NCI-H1417 treated with DMSO at 0.1 percent for 48 hours (cell line): ENCODE measurements at regions not wholly inside any gene's neighbourhood (a gene's known extent, or its start where the extent isn't known, plus 50 kb on each side); places are given as distances from the start of the nearest gene placed in this dataset.

Source experiments
- DNase-seq: peaks from one replicate; lab custom pipeline; 2025; lab: John Stamatoyannopoulos, UW

DNA sequence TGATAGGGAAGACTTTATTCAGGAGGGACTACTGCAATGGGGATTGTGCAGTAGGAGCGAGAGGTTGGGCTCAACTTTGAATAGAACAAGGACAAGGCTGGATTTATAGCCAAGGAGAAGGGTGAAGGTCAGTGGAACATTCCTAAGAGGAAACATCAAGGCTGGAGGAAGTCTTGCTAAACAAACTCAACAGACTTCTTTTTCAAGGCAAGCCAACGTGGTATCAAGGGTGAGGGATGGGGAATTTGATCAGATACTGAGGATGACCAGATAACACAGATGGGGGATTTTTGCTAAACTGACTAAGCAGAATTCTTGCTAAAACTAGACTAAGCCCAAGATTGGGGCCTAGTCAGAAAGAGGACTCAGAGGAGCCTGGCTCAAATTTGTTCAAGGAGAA lies 107.3 kb downstream of the DUSP10 start:
- DNase-seq = no peak

DNA sequence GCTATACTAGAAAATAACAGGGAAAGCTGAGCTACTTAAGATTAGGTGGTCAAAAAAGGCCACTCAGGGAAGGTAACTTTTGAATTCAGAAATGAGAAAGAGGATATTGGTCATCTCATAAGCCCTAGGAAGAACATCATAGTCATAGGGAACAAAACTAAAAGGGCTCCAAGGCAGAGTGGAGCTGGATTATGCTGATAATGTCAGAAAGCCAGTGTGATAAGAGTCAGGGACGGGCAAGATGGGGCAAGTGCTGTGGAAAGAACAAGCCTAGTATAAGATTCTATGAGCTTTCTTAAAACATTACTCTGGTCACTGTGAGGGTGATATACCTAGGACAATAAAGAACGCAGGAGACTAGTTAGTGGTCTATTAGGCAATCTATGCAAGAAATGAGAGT lies 106.6 kb downstream of the DUSP10 start:
- DNase-seq = no peak

DNA sequence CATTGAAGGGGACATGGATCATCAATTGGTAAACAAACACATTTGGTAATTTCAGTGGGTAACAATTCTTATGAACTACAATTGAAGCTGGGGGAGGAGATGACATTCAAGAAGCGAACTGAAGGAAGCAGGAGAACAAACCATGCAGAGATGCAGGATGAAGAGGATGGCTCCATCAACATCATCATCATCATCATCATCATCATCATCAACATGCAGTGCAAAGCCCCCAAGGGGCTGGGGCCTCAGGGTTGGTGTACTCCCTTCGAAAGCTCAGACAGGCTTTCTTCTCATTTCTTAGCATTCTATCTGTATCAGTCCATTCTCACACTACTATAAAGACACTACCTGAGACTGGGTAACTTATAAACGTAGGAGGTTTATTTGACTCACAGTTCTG lies 105.8 kb downstream of the DUSP10 start:
- DNase-seq = no peak

DNA sequence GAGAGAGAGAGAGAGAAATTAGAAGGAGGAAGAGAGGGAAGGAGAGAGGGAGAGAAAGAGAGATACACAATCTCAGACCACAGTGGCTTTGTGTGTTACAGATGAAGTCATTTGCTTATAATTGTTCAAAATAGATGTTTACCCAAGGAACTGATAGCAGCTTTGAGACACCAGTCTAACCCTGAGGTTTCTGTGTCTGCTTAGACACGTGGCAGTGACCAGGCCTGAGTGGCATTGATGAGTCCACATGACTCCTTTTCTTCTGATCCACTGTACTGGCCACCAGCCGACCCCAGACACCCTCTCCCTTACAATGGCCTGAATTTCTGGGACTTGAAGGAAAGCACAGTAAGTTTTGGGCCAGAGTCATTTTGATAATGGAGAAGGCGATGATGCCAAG lies 104.9 kb downstream of the DUSP10 start:
- DNase-seq = no peak

DNA sequence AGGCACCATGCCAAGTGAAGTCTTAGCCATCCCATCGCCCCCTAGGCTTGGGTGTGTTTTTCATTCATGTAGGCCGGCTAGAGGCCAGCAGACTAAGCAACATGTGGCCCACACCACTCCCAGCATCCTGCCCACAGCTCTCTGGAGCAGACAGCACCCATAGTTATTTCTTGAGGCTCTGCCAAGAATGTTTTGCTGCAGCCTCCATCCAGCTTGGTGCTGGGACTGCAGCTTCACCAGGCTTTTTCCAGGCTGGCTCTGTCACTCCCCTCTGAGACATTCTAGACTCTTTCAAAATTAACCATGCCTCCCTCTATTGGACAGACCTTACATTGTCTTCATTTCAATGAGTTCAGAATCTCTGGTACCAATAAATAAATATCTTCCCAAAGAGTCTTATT lies 104.2 kb downstream of the DUSP10 start:
- no peak for DNase-seq

DNA sequence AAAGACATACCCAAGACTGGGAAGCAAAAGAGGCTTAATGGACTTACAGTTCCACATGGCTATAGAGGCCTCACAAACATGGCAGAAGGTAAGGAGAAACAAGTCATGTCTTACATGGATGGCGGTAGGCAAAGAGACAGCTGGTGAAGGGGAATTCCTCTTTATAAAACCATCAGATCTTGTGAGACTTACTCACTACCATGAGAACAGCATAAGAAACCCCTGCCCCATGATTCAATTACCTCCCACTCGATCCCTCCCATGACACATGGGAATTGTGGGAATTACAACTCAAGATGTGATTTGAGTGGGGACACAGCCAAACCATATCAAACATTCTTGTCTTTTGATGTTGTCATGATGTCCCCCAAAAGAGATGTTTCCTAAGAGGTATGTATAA lies 103.3 kb downstream of the DUSP10 start:
- DNase-seq = no peak

DNA sequence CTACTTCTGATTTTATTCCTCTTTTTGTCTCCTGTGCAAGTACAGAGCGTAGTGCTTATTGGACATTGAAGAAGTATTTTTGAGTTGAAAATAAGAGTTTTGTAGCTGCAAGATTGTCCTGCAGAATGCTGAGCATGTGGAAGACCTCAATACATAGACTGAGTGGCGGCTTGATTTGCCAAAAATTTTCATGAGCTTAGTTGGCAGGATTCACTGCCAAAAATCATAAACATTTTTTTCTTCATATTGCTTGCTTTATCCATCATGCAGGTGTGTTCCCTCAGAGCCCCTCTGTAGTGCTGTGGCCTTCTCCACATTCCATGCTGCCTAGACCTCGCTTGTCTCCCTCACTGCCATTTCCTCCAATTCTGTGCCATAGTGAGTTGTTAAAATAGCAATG lies 100.1 kb downstream of the DUSP10 start:
- no peak for DNase-seq

DNA sequence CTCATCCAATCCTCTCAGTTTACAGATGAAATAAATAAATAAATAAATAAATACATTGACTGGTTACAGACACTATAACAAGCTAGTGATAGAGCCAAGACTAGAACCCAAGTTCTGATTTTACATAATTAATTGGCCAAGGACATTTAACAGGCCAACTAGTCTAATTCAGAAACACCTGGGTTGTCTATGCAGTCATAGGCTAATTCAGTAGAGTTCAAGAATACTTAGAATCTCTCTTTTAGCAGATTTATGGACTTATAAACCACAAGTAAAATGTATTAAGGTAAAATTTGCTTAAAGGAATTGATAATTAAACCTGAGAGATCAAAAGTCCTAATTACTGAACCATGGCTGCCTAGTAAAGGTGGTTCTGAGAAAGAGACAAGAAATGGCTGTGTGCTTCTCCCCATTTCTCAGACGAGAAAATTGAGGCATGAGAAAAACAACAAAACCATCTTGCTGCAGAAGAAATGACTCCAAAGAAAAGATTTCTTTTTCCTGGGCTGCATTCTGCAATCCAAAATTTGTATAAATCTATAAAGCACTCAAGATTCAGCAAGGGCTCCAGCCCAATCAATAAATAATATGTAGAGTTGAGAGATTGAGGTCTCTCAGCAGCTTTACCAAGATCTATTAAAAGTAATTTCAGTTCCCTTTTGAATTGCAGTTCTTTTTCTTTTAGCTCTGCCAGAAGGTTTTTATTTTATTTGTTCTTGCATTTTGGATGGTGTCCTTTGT lies 98.3 kb downstream of the DUSP10 start:
- DNase-seq = no peak

DNA sequence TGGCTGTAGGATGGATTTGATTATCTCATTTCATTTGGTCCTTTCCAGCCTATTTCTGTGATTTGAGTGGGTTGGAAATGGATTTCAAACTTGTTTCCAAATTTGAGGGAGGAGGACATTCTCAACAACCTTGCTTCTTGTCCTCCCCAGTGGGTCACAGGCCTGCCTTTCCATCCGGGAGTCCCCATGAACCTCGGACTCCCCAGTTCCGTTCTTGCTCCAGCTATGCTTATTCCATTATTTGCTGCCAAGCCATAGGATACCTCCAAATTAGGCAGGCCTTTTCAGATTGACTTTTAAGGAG lies 97.8 kb downstream of the DUSP10 start:
- no peak for DNase-seq

DNA sequence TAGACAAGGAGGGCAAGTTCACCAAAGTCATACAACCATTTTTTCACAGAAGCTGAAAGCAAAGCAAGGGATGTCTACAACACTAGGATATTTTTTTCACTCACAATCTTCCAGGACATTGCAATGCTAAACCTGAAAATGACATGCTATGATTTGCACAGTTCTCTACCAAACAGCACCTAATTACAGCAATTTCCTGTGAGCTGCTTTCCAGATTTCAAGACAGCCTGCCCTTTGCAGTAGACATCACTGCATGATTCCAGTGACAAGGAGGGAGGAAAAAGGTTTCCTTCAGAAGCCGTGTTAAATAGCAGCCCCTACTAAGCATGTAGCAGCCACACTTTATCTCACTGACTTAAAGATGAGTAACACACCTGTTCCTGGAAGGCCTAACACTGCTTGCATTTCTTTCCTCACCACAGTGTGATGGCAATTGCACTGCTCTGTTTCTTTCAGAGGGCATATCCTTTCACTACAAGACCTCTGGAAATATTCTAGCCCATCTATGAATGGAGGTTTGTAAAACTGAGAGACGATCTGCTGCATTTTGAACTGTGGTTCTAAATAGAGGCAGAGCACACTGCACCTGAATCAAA lies 97.1 kb downstream of the DUSP10 start:
- no peak for DNase-seq

DNA sequence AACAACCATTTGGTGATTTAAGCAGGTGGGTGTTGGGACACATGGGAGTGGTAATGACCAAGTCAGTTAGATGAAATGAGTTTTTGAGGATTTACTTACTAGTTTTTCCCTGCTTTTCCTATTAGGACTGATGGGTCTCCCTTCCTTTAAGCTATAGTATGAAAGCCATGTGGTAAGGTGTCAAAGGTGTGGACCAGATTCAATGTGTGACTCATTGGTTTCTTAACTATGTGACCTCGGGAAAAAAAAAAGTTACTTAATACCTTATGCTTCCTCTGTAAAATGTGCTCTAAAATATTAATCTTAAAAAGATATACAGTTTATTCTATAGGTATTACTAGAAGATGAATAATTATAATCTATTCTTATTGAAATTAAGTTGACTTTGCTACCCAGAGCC lies 93.7 kb downstream of the DUSP10 start:
- no peak for DNase-seq
